GM18499 (cell line): ENCODE measurements at regions not wholly inside any gene's neighbourhood (a gene's known extent, or its start where the extent isn't known, plus 50 kb on each side); places are given as distances from the start of the nearest gene placed in this dataset.

Source experiments
- ATAC-seq: cut with Tn5 transposase; IDR thresholded peaks from one replicate; pipeline ENCODE4 v1.9.1; 2021; ENCODE audit warnings: moderate number of reproducible peaks; ENCODE audit not compliant: insufficient read depth, unreplicated experiment

DNA sequence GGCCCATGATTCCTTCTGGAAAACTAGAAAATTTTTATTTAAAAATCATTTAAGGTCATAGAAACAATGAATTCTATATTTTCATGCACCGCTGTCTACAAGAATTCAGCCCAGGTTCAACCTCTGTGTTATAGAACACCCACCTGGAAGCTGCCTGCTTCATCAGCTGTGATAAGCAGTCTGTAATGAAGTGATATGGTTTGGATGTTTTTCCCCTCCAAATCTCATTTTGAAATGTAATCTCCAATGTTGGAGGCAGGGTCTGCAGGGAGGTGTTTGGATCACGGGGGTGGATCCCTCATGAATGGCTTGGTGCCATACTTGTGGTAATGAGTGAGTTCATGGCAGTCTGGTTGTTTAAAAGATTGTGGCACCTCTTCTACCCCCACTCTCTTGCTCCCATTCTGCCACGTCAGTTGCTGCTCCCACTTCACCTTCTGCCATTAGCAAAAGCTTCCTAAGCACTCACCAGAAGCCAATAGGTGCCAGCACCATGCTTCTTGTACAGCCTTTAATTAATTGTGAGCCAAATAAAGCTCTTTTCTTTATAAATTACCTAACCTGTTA, 55.6 kb downstream of the MRPL32 start:
- ATAC-seq, result no peak

DNA sequence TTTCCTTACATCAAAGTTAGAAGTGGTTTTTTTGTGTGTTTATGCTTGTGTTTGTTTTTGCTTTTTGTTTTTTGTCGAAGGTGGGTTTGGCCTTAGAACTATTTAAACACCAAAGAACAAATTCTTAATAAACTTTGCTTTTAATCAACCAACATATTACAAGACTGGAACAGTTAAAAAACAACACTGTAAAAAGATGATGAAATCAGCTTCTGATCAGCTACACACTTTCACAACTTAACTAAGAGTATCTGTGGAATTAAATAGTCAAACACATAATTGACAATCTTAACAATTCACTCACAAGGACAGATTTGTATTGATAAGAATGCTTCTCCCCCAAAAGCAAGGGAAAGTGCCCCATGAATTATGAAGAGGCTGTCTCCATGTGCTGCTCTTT, 58.8 kb downstream of the MRPL32 start:
- no peak for ATAC-seq

DNA sequence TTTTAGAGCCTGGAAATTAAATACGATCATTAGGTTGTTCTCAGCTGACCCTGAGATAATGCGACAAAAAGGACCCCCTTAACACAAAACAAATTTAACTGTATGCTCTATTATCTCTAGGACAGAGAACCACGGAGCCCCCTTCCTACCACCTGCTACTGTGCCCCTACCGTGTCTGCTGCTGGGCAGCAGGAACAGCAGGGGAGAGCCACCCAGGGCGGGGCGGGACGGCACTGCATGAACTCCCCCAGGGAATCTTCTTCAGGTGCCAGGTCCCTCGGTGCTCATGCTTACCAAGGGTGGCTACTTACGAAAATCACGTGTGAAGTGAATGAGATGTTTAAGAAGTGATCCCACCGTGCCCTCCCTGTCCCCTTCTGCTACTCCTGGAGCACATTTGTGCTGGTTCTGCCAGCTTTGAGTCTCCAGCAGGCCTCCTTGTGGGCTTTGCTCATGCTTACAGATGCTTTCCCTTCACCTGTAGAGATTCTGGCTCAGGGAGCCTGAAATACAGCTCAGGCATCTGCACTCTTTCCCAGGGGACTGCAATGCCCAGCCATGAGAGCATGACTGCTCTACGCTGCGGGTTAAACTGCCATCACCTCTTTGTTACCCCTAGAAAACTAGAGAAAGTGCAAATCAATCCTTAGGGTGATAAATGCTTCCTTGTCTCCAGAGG, 59.9 kb downstream of the MRPL32 start:
- ATAC-seq, result no peak

DNA sequence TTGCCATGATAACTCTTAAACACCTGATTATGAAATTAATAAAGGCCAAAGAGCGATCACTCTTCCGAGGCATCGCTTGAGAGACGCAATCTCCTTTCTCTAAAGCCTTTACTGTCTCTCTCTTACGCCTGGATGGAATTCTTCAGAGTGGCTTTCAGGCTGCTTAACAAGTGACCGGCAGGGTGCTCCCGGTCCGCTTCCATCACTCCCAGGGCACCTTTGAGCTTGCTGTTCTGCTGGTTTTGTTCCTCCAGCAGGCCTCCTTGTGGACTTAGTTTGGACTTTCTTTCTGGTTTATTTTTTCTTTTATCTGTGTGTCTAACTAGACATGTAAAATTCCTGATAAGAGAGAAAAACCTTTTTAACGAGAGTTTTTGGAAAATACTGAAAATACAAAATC, 60.9 kb downstream of the MRPL32 start:
- no peak for ATAC-seq

DNA sequence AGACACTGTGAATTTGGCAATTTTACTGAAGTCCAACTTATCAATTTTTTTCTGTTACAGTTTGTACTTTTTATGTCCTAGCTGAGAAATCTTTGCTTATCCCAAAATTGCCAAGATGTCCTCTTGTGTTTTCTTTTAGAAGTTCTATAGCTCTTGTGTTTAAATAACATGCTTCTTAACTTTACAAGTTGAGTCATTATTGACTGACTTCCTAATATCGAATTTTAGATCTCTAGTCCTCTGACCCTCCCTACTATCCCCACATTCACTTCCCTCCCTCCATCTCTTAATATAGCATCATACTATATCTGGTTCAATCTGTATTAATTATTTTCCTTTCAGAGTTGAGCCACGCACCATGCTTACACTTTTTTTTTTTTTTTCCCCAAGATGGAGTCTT, 61.9 kb downstream of the MRPL32 start:
- ATAC-seq, result no peak

DNA sequence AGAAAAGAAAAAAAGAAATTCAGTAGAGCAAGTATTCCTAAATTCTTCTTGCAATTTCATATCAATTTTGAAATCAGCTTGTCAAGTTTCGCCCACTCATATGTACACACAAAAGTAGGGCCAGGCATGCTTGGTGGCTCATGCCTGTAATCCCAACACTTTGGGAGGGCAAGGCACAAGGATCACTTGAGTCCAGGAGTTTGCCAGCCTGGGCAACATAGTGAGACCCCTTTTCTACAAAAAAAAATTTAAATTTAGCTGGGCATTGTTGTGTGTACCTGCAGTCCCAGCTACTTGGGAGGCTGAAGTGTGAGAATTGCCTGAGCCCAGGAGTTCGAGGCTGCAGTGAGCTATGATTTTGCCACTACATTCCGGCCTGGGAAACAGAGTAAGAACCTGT, 65.4 kb downstream of the MRPL32 start:
- no peak for ATAC-seq

DNA sequence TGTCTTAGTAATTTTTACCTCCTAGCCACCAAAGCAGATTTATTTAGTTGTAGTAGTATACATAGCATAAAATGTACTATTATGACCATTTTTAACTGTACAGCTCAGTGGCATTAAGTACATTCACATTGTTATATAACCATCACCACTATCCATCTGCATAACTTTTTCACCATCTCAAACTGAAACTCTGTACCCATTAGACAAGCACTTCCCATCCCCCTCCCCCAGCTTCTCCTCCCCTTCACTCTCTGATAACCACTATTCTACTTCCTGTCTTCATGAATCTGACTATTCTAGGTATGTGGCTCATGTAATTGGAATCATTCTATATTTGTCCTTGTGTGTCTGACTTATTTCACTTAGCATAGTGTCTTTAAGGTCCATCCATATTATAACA, 71.9 kb downstream of the MRPL32 start:
- no peak for ATAC-seq

DNA sequence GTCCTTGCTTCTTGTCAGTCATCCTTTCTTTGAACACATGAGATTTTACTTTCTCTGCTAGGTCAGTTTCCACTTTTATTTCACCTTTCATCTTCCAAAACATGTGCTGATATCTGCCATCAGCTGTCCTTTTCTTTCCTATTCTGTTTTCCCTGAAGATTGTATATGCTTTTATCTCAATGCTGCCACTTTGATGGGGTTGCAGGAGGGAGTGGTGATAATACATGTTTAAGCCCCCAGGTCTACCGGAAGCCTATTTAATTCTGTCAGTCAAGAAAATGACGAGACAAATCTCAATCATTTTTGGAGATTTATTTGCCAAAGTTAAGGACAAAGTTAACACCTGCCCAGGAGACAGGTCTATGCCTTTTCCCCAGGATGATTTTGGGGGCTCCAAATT, 73.8 kb downstream of the MRPL32 start:
- no peak for ATAC-seq

DNA sequence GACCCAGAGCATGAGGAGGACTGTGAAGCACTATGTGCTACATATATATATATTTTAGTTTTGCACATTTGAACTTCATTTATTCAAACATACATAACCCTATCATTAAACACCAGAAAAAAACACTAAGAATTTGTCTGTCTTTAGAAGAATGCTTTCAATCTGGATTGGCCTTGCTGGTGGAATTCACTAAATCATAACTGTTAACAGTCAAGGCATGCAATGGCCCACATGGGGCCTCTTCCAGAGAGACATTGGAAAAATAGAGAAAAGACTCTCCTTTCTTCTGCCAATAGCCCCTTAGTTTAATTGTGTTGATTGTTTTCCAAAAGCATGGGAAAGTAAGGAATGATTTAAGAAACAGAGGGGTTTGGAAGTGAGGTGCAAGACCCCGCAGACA, 77.9 kb downstream of the MRPL32 start:
- no peak for ATAC-seq

DNA sequence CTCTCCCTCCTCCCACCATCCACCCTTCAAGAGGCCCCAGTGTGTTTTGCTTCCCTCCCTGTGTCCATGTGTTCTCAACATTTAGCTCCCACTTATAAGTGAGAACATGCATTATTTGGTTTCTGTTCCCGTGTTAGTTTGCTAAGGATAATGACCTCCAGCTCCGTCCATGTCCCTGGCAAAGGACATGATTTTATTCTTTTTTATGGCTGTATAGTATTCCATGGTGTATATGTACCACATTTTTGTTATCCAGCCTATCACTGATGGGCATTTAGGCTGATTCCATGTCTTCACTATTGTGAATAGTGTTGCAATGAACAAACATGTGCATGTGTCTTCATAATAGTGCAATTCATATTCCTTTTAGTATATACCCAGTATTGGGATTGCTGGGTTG, 79.7 kb downstream of the MRPL32 start:
- ATAC-seq, result no peak

DNA sequence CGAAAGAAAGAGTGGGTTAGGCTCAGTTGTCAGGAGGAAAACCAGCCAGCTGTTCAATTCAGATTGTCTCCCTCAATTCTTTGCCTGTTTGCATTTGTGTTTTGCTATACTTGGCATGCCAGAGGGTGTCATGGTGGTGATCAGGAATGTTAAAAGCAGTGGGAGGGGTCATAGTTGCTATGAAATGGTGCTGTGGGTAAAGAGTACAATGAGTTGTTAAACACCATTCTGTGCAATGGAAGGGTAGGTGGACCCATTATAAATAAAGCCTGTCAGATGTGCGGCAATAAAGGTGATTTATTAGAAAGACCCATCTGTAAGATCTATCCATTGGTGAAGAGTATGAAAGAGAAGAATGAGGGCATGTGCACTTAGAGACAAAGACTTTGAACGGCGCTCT, 82.2 kb downstream of the MRPL32 start:
- no peak for ATAC-seq

DNA sequence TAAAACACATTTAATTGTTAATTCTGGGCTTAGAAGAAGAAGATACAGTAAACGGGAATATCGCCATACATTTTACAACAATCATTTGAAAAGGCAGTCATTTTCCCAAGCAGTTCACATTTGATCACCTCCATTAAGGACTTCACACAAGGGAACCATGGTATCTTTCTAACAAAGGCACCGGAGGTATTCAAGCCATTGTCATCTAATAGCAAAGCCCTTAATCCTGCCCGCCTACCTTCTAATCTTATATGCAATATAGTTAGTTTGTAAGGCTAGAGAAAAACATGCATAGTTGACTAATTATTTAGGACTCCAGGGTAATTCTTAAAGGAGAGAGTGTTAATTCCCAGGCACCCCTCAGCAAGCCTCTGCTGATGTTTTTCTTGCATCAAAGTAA, 83.1 kb downstream of the MRPL32 start:
- no peak for ATAC-seq

DNA sequence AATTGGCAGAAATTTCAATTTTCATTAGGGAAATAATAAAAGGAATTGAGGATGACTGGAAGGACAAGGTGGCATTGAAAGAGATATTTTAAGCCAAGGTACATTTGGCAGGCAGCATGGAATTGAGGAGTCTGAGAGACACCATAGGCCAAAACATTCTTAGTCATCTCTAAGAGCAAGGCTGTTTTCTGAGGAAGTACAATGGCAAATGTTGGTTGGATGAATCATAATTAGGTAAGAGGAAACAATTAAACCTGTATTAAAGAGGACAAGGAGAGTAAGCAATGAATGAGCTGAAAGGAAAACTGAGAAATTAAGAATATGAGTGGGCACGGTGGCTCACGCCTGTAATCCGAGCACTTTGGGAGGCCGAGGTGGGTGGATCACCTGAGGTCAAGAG, 86.3 kb downstream of the MRPL32 start:
- ATAC-seq, result no peak

DNA sequence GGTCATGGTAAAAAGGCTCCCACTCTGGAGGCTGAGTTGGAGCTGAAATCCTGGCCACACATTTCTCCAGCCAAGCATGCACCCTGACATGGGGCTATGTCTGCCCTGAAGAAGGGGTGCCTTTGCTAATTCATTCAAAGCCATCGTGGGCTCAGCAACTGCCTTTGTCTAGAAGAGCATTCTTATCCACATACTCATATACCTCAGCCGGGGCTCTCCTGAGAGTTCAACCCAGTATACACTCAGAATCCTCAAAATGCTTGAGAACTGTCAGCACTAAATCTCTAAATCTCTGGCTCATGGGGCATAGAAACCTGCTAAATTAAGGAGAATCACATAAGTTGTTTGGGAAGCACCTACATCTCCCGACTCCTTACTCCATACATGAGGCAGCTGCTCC, 89.3 kb downstream of the MRPL32 start:
- no peak for ATAC-seq

DNA sequence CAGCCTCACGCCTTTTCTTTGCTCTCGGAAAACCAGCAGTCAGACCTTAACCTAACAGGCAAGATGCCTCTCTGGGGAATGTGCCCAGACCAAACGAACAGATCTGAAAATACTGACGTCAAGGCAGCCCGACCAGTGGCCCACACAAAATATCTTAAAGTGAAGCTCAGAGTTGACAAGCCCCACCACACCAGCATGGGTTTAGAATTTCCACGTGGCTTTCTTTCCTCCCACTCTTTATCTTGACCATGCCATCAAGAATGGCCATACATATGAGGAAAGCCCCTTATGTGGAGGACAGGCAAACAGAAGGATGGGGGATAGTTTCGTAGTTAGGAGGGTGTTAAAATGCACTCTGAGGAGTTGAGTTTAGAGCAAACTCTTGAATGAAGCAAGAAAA, 89.8 kb downstream of the MRPL32 start:
- ATAC-seq, result no peak

DNA sequence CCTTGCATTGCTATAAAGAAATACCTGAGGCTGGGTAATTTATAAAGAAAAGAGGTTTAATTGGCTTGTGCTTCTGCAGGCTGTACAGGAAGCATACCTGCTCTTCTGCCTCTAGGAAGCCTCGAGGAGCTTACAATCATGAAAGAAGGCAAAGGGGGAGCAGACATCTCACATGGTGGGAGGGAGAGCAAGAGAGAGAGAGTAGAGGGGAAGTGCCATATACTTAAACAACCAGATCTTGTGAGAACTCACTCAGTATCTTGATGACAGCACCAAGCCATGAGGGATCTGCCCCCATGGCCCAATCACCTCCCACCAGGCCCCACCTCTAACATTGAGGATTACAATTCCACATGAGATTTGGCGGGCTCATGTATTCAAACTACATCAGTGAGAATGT, 79.1 kb upstream of the HECW1 start:
- ATAC-seq, result no peak

DNA sequence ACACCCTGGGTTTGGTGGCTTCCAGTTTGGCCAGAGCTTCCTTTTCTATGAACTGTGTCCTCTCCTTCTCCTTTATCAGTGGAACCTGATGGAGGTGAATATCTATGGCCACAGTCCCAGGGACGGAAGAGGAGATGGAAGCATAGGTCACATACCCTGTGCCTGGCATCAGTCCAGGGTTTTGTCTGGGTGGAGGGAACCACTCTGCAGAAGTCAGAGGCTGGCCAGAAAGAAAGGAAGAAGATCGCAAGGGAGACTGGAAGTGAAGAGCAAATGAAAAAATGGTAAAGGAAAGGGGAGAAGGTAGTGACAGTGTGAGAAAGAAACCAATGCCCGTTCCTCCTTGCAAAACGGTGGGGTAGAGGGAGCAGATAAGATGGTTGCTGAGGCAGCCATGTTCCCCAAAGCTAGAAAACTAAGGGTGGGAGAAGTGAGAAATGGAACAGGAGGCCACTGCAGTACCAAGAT, 77.9 kb upstream of the HECW1 start:
- ATAC-seq, result no peak

DNA sequence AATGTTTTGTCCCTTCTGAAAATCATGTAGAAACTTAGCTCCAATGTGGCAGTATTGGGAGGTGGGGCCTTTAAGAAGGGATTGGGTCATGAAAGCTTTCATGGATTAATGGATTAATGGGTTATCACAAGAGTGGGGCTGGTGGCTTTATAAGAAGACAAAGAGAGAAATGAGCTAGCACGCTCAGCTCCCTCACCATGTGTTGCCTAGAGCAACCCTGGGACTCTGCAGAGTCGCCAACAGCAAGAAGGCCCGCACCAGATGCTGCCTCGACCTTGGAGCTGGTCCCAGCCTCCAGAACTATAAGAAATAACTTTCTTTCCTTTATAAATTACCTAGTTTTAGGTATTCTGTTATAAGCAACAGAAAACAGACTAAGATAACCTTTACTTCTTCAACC, 74.9 kb upstream of the HECW1 start:
- ATAC-seq, result no peak

DNA sequence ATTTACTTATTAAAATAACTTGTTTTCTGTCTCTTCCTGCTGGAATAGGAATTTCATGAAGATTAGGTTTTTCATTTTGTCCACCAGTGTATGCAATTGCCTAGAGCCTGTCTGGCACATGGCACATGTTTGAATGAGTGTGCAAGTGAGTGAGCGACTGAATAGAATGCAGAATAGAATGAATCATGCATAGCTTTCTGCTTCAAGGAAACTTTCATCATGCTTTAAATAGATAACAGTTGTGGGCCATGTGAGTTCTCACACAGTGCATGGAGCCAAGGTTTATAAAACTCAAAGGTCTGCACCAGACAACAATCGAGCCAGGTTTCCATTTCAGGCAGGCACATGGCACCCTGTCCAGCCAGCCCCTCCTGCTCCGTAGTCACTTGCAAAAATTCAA, 74.2 kb upstream of the HECW1 start:
- ATAC-seq, result no peak

DNA sequence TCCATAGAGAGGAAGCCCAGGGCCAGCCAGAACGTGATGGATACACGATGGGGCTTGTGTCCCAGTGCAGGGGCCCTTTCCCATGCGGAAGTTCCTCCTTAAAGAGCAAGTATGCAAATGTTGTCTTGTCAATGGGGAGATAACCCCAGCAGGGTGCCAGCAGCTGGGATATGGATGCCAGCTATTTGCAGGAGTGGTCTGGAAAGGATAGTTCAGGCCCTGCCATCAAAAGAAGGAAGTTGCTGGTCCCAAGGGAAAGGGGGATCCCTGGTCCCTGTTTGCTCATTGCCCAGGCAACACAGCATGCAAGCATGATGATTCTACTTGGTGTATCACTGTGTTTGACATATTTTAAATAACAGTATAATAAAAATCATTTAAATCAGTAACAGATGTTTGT, 73.1 kb upstream of the HECW1 start:
- ATAC-seq, result no peak

DNA sequence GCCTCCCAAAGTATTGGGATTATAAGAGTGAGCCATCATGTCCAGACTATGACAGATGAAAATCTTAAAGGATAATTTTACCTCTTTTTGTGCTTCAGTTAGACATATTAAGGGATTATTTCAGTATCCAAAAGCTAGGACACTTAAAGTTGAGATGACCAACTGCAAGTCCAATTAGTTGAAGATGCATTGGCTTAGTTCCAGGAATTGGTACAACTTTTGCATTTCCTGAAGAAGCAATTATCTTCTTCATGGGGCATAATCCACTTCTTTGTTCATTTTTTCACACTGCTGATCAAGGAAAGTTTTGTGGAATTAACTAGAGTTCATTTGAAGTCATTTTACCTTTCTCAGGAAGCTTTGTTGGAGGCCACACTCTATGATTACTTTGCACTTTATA, 72.0 kb upstream of the HECW1 start:
- ATAC-seq, result no peak

DNA sequence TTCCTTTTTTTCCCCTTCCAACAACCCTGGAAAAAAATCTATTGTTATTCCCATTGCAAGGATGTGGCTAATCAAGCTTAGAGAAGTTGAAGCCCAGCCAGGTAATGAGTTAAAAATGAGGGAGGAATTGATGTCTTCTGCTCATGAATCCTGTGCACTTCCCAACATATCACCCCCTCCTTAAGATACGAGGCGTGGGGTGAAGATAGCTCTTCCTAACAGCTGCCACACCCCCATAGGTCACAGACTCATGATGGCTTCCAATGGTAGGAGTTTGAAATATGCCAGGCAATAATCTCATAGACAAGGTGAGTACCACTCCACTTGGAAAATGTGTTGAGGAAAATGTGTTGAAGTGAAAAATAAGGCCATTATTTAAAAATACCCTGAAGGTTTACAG, 71.3 kb upstream of the HECW1 start:
- ATAC-seq, result no peak

DNA sequence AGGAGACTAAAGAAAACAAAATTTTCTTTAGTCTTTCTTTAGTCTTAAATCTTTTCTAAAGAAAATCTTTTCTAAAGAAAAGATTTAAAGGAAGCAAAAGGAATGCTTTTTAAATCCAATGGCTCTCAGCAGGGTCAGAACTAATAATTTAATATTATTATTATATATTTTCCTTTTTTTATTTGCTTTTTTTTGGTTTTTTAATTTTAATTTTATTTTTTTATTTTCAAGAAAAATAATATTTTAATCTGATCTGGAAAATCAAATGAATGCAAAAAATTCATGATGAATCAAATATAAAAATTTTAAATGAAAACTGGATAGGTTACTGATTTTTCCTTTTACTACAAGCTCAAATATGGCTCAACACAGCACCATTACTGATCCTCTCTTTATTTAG, 70.7 kb upstream of the HECW1 start:
- ATAC-seq, result no peak
